DMS 273 (cell line): ENCODE measurements at regions not wholly inside any gene's neighbourhood (a gene's known extent, or its start where the extent isn't known, plus 50 kb on each side); places are given as distances from the start of the nearest gene placed in this dataset.

Source experiments
- DNase-seq: peaks from one replicate; lab custom pipeline; 2025; ENCODE audit not compliant: unreplicated experiment; lab: John Stamatoyannopoulos, UW

GRCh38 chr3:57009802-57010201 is 50.7 kb upstream of the SPATA12 start:
- DNase-seq = no peak

- no peak for DNase-seq
These were observed 51.1 kb upstream of the SPATA12 start for GRCh38 chr3:57009367-57009766.

GRCh38 chr3:57007521-57008460 is 52.7 kb upstream of the SPATA12 start:
- DNase-seq = peak; percentile 46

GRCh38 chr3:57006949-57007419 is 53.5 kb upstream of the SPATA12 start:
- no peak for DNase-seq

- DNase-seq = peak; percentile 84
These were observed 54.2 kb upstream of the SPATA12 start for GRCh38 chr3:57006179-57006657.

- peak; percentile 25 for DNase-seq
These were observed 56.2 kb upstream of the SPATA12 start for GRCh38 chr3:57004229-57004628.

GRCh38 chr3:57003676-57004075 is 56.8 kb upstream of the SPATA12 start:
- DNase-seq = peak; percentile 52

- DNase-seq = no peak
These were observed 59.1 kb upstream of the SPATA12 start for GRCh38 chr3:57001356-57001755.

- DNase-seq = no peak
These were observed 60.5 kb upstream of the SPATA12 start for GRCh38 chr3:57000012-57000411.

GRCh38 chr3:56999547-56999946 is 60.9 kb upstream of the SPATA12 start:
- DNase-seq = no peak

GRCh38 chr3:56998076-56998529 is 62.4 kb upstream of the SPATA12 start:
- DNase-seq = no peak

GRCh38 chr3:56997675-56998074 is 62.8 kb upstream of the SPATA12 start:
- no peak for DNase-seq

GRCh38 chr3:56997041-56997440 is 63.4 kb upstream of the SPATA12 start:
- no peak for DNase-seq

- DNase-seq = no peak
These were observed 66.1 kb upstream of the SPATA12 start for GRCh38 chr3:56994391-56994790.

GRCh38 chr3:56990641-56991015 is 69.8 kb upstream of the SPATA12 start:
- no peak for DNase-seq

- DNase-seq = no peak
These were observed 70.4 kb upstream of the SPATA12 start for GRCh38 chr3:56989977-56990640.

- no peak for DNase-seq
These were observed 71.1 kb upstream of the SPATA12 start for GRCh38 chr3:56989169-56989976.

- DNase-seq = peak; percentile 98
These were observed 71.9 kb upstream of the SPATA12 start for GRCh38 chr3:56988458-56989168.

- peak; percentile 71 for DNase-seq
These were observed 73.1 kb upstream of the SPATA12 start for GRCh38 chr3:56987238-56987895.

GRCh38 chr3:56986347-56986746 is 74.1 kb upstream of the SPATA12 start:
- DNase-seq = peak; percentile 44
